Cardiac fibroblast (primary cell): ENCODE measurements at regions not wholly inside any gene's neighbourhood (a gene's known extent, or its start where the extent isn't known, plus 50 kb on each side); places are given as distances from the start of the nearest gene placed in this dataset.

ENCODE experiments used
- DNase-seq, 2 donors: peaks; one replicate each; pipeline versions ENCODE4 v3.0.0 to v3.0.0-alpha.2; 2010; ENCODE audit warnings: low read depth in 2 of 2
- H3K4me3 ChIP-seq, 2 donors: replicated peaks in 1 of 2; 1 replicate in 1 of 2; 2 replicates in 1 of 2; pipeline ENCODE4 v1.5.1; 2011; ENCODE audit warnings: low read depth in 2 of 2, low read length in 2 of 2, mild to moderate bottlenecking in 2 of 2, moderate library complexity in 1 of 2
- CTCF ChIP-seq: IDR thresholded peaks from one replicate; pipeline ENCODE4 v1.5.1; 2011; ENCODE audit warnings: low read depth, mild to moderate bottlenecking, low read length, inconsistent platforms

GRCh38 chr21:25390701-25391100 lies 216.6 kb downstream of the MRPL39 start:
- no peak overlapping the region for H3K4me3 ChIP-seq
- DNase-seq = no peak
- no peak for TF ChIP-seq CTCF

- DNase-seq = no peak
- no peak overlapping the region for H3K4me3 ChIP-seq
- TF ChIP-seq CTCF = no peak
Observed at GRCh38 chr21:25387665-25388064, 219.6 kb downstream of the MRPL39 start.

- no peak overlapping the region for H3K4me3 ChIP-seq
- TF ChIP-seq CTCF = peak; percentile 61
- DNase-seq = peak; percentile 78 to 83
Observed at GRCh38 chr21:25385911-25386474, 221.3 kb downstream of the MRPL39 start.

GRCh38 chr21:25385341-25385740 lies 221.9 kb downstream of the MRPL39 start:
- no peak for DNase-seq

GRCh38 chr21:25384782-25385181 lies 222.5 kb downstream of the MRPL39 start:
- no peak overlapping the region for H3K4me3 ChIP-seq
- no peak for DNase-seq
- TF ChIP-seq CTCF = no peak

More at GRCh38 chr21:25385341-25385740, 221.9 kb downstream of the MRPL39 start:
- no peak overlapping the region for H3K4me3 ChIP-seq
- TF ChIP-seq CTCF = no peak

- TF ChIP-seq CTCF = no peak
- no peak for DNase-seq
- no peak overlapping the region for H3K4me3 ChIP-seq
Observed at GRCh38 chr21:25383545-25383944, 223.7 kb downstream of the MRPL39 start.

GRCh38 chr21:25381936-25382452 lies 225.3 kb downstream of the MRPL39 start:
- DNase-seq = no peak
- TF ChIP-seq CTCF = no peak
- no peak overlapping the region for H3K4me3 ChIP-seq
